Choroid plexus epithelial cell (primary cell): ENCODE measurements at regions not wholly inside any gene's neighbourhood (a gene's known extent, or its start where the extent isn't known, plus 50 kb on each side); places are given as distances from the start of the nearest gene placed in this dataset.

ENCODE experiments used
- DNase-seq: peaks from one replicate; pipeline ENCODE4 v3.0.0-alpha.2; 2010; ENCODE audit warnings: low read depth
- H3K4me3 ChIP-seq: 2 replicates; pipeline ENCODE4 v1.5.1; 2011; ENCODE audit warnings: low read depth, mild to moderate bottlenecking, control low read depth, low read length, moderate library complexity
- CTCF ChIP-seq: conservative IDR thresholded peaks from 2 replicates; pipeline ENCODE4 v1.5.1; 2011; ENCODE audit warnings: low read depth, mild to moderate bottlenecking, control low read depth, inconsistent platforms, low read length, moderate library complexity

- no peak for TF ChIP-seq CTCF
- DNase-seq = no peak
- H3K4me3 ChIP-seq = no peak overlapping the region
Observed at GRCh38 chr3:24657870-24658510, 163.3 kb upstream of the THRB start.

- TF ChIP-seq CTCF = no peak
- DNase-seq = no peak
- no peak overlapping the region for H3K4me3 ChIP-seq
Observed at GRCh38 chr3:24661175-24661584, 166.5 kb upstream of the THRB start.

GRCh38 chr3:24662449-24663345 lies 168.0 kb upstream of the THRB start:
- no peak overlapping the region for H3K4me3 ChIP-seq
- DNase-seq = no peak
- no peak for TF ChIP-seq CTCF

- no peak for TF ChIP-seq CTCF
- H3K4me3 ChIP-seq = no peak overlapping the region
- no peak for DNase-seq
Observed at GRCh38 chr3:24663406-24663805, 168.8 kb upstream of the THRB start.

- DNase-seq = no peak
- no peak overlapping the region for H3K4me3 ChIP-seq
- TF ChIP-seq CTCF = no peak
Observed at GRCh38 chr3:24668039-24668438, 173.4 kb upstream of the THRB start.

- H3K4me3 ChIP-seq = no peak overlapping the region
- no peak for DNase-seq
- no peak for TF ChIP-seq CTCF
Observed at GRCh38 chr3:24670871-24671270, 176.2 kb upstream of the THRB start.
